GM12891 (cell line): ENCODE measurements at regions not wholly inside any gene's neighbourhood (a gene's known extent, or its start where the extent isn't known, plus 50 kb on each side); places are given as distances from the start of the nearest gene placed in this dataset.

Experiments
- POLR2A ChIP-seq: IDR thresholded peaks from 2 replicates; pipeline ENCODE4 v1.6.1; 2011; ENCODE audit warnings: low read depth, low read length, control low read depth
- POLR2AphosphoS5 ChIP-seq: IDR thresholded peaks from 2 replicates; pipeline ENCODE4 v1.6.1; 2011; ENCODE audit warnings: low read depth, low read length, control low read depth

- TF ChIP-seq POLR2A (no peak), POLR2AphosphoS5 (no peak)
Observed at GRCh38 chrX:80573275-80573674, 153.0 kb downstream of the TENT5D start.
